Tibial artery (tissue), 4 donors: ENCODE measurements at regions not wholly inside any gene's neighbourhood (a gene's known extent, or its start where the extent isn't known, plus 50 kb on each side); places are given as distances from the start of the nearest gene placed in this dataset.

ENCODE experiments used
- DNase-seq, 2 donors: peaks; one replicate each; pipeline ENCODE4 v3.0.0-alpha.2; 2019
- H3K27ac ChIP-seq, 2 donors: fragments of 200-600 bp; sonication (generic) in 1 of 2; 1 replicate in 1 of 2; 2 replicates in 1 of 2; pipeline ENCODE4 v1.5.1; 2018 to 2019; ENCODE audit warnings: mild to moderate bottlenecking in 1 of 2
- H3K27me3 ChIP-seq, 2 donors: fragments of 200-600 bp; sonication (generic) in 1 of 2; one replicate each; pipeline versions ENCODE4 v1.5.1 to v1.6.0; 2016 to 2019
- H3K36me3 ChIP-seq, 3 donors: fragments of 200-600 bp; sonication (generic) in 2 of 3; one replicate each; pipeline ENCODE4 v1.5.1; 2016 to 2019; ENCODE audit warnings: mild to moderate bottlenecking in 2 of 3
- H3K4me1 ChIP-seq, 4 donors: fragments of 200-600 bp; sonication (generic) in 2 of 4; 1 replicate in 3 of 4; 2 replicates in 1 of 4; pipeline ENCODE4 v1.5.1; 2016 to 2019
- H3K4me3 ChIP-seq, 2 donors: fragments of 200-600 bp; sonication (generic) in 1 of 2; 1 replicate in 1 of 2; 2 replicates in 1 of 2; pipeline ENCODE4 v1.5.1; 2018 to 2019; ENCODE audit warnings: mild to moderate bottlenecking in 2 of 2
- H3K9me3 ChIP-seq, 3 donors: fragments of 200-600 bp; sonication (generic) in 1 of 3; one replicate each; pipeline ENCODE4 v1.5.1; 2016 to 2019
- CTCF ChIP-seq, 2 experiments: fragments of 200-600 bp in 1 of 2; fragments of 450-650 bp in 1 of 2; IDR thresholded peaks; one replicate each; pipeline ENCODE4 v1.5.1; 2017 to 2019; ENCODE audit warnings: antibody characterized with exemption in 2 of 2, mild to moderate bottlenecking in 1 of 2, moderate library complexity in 1 of 2
- intact Hi-C: fragments of 100-400 bp; cut with DNase I; formaldehyde crosslinking; loops from one replicate; pipeline ENCODE4 v1.15.0; 2023; ENCODE audit warnings: low total_unique reads

GRCh38 chr11:119979701-119980100 is 158.2 kb downstream of the TRIM29 start:
- Histone ChIP-seq H3K27me3 (peaks cover 0 to 52% of the 10 kb centered on the region in 2 donors), H3K9me3 (no peaks in the 10 kb centered on the region), H3K27ac (no peak overlapping the region), H3K4me1 (no peaks in the 10 kb centered on the region), H3K4me3 (no peak overlapping the region), H3K36me3 (no peaks in the 10 kb centered on the region)
- intact Hi-C loops, result no loop called here
- no peak for DNase-seq
- TF ChIP-seq CTCF (IDR thresholded peaks at IDR 0.05), result no peak

- intact Hi-C loops, result no loop called here
- Histone ChIP-seq H3K4me3 (no peak overlapping the region), H3K36me3 (no peaks in the 10 kb centered on the region), H3K9me3 (no peaks in the 10 kb centered on the region), H3K27me3 (peaks cover 0 to 56% of the 10 kb centered on the region in 2 donors), H3K27ac (no peak overlapping the region), H3K4me1 (no peaks in the 10 kb centered on the region)
- no peak for DNase-seq
- TF ChIP-seq CTCF (IDR thresholded peaks at IDR 0.05), result no peak
These were observed 159.2 kb downstream of the TRIM29 start for GRCh38 chr11:119978696-119979095.

- DNase-seq, result no peak
- no peak for TF ChIP-seq CTCF (IDR thresholded peaks at IDR 0.05)
- intact Hi-C loops, result no loop called here
- H3K4me1 ChIP-seq, result no peaks in the 10 kb centered on the region
- H3K4me3 ChIP-seq, result no peak overlapping the region
- no peaks in the 10 kb centered on the region for H3K36me3 ChIP-seq
- H3K27ac ChIP-seq, result no peak overlapping the region
- H3K27me3 ChIP-seq, result peaks cover 0 to 56% of the 10 kb centered on the region in 2 donors
- no peaks in the 10 kb centered on the region for H3K9me3 ChIP-seq
These were observed 160.0 kb downstream of the TRIM29 start for GRCh38 chr11:119977881-119978280.

GRCh38 chr11:119977561-119977860 is 160.4 kb downstream of the TRIM29 start:
- no peak overlapping the region for H3K27ac ChIP-seq
- H3K4me1 ChIP-seq, result no peaks in the 10 kb centered on the region
- TF ChIP-seq CTCF (IDR thresholded peaks at IDR 0.05), result no peak
- intact Hi-C loops, result no loop called here
- no peak for DNase-seq
- H3K36me3 ChIP-seq, result no peaks in the 10 kb centered on the region
- peaks cover 0 to 54% of the 10 kb centered on the region in 2 donors for H3K27me3 ChIP-seq
- no peaks in the 10 kb centered on the region for H3K9me3 ChIP-seq
- no peak overlapping the region for H3K4me3 ChIP-seq

- Histone ChIP-seq H3K4me1 (no peaks in the 10 kb centered on the region), H3K36me3 (no peaks in the 10 kb centered on the region), H3K27me3 (peaks cover 0 to 54% of the 10 kb centered on the region in 2 donors), H3K27ac (no peak overlapping the region), H3K9me3 (no peaks in the 10 kb centered on the region), H3K4me3 (no peak overlapping the region)
- no peak for TF ChIP-seq CTCF (IDR thresholded peaks at IDR 0.05)
- DNase-seq, result no peak
- intact Hi-C loops, result no loop called here
These were observed 160.9 kb downstream of the TRIM29 start for GRCh38 chr11:119976805-119977560.
